IMR-90 (cell line): ENCODE measurements at regions not wholly inside any gene's neighbourhood (a gene's known extent, or its start where the extent isn't known, plus 50 kb on each side); places are given as distances from the start of the nearest gene placed in this dataset.

Experiments
- ATAC-seq: fragments of 200-7000 bp; cut with Tn5 transposase; 2 replicates; pipeline ENCODE4 v1.9.1; 2020; ENCODE audit warnings: low read depth, mild to moderate bottlenecking, moderate library complexity
- BruUV-seq: library from RNA; stranded (reverse); fragments of 400-500 nt; replicated peaks from 2 replicates; lab custom pipeline; 2021; lab: Mats Ljungman, UMichigan
- CTCF ChIA-PET: fragments of 300-600 bp; formaldehyde crosslinking; extraction: SDS; loops from one replicate; lab custom pipeline; 2021; ENCODE audit warnings: antibody characterized with exemption; lab: Yijun Ruan, JAX
- POLR2A ChIA-PET: fragments of 300-600 bp; sonication (Branson Sonifier 250); formaldehyde crosslinking; loops from one replicate; lab custom pipeline; 2022; ENCODE audit warnings: antibody characterized with exemption; ENCODE audit not compliant: unreplicated experiment; lab: Charles Lee
- DNase-seq: peaks from one replicate; pipeline ENCODE4 v3.0.0; 2013
- H2AFZ ChIP-seq: replicated peaks from 2 replicates; pipeline ENCODE3; 2013; ENCODE audit warnings: low read length, mild to moderate bottlenecking; ENCODE audit not compliant: poor library complexity
- H2AK5ac ChIP-seq: 2 replicates; pipeline ENCODE4 v1.6.1; 2013; ENCODE audit warnings: low read depth, low read length, inconsistent platforms
- H2AK9ac ChIP-seq: replicated peaks from 2 replicates; pipeline ENCODE3; 2013; ENCODE audit warnings: mild to moderate bottlenecking, low read depth, low read length, moderate library complexity; ENCODE audit not compliant: poor library complexity
- H2BK120ac ChIP-seq: 2 replicates; pipeline ENCODE4 v1.6.1; 2013; ENCODE audit warnings: low read depth, low read length, inconsistent platforms
- H2BK15ac ChIP-seq: 3 replicates; pipeline ENCODE4 v1.6.1; 2013; ENCODE audit warnings: low read depth, low read length, inconsistent platforms
- H2BK20ac ChIP-seq: 2 replicates; pipeline ENCODE4 v1.6.1; 2013; ENCODE audit warnings: low read depth, mild to moderate bottlenecking, inconsistent platforms, low read length, moderate library complexity
- H2BK5ac ChIP-seq: 2 replicates; pipeline ENCODE4 v1.6.1; 2013; ENCODE audit warnings: mild to moderate bottlenecking, low read depth, low read length, inconsistent platforms; ENCODE audit not compliant: poor library complexity, severe bottlenecking
- H3K14ac ChIP-seq: replicated peaks from 2 replicates; pipeline ENCODE4 v1.6.1; 2013; ENCODE audit warnings: low read depth, low read length, inconsistent platforms
- H3K18ac ChIP-seq: 2 replicates; pipeline ENCODE4 v1.6.1; 2013; ENCODE audit warnings: low read depth, low read length, control low read depth
- H3K23ac ChIP-seq: 2 replicates; pipeline ENCODE4 v1.6.1; 2013; ENCODE audit warnings: low read depth, low read length, inconsistent platforms
- H3K27ac ChIP-seq: 2 replicates; pipeline ENCODE4 v1.5.1; 2013; ENCODE audit warnings: mild to moderate bottlenecking, control low read depth, low read length; ENCODE audit not compliant: insufficient read depth
- H3K27me3 ChIP-seq: 2 replicates; pipeline ENCODE4 v1.6.1; 2013; ENCODE audit warnings: low read length; ENCODE audit not compliant: control insufficient read depth, insufficient read depth
- H3K36me3 ChIP-seq: 2 replicates; pipeline ENCODE4 v1.6.1; 2013; ENCODE audit warnings: low read length, mixed read lengths; ENCODE audit not compliant: control insufficient read depth, insufficient read depth
- H3K4ac ChIP-seq: 2 replicates; pipeline ENCODE4 v1.6.1; 2013; ENCODE audit warnings: low read depth, low read length, inconsistent platforms
- H3K4me1 ChIP-seq: 2 replicates; pipeline ENCODE4 v1.6.1; 2013; ENCODE audit warnings: low read length, mixed read lengths; ENCODE audit not compliant: control insufficient read depth, insufficient read depth
- H3K4me2 ChIP-seq: 2 replicates; pipeline ENCODE4 v1.6.1; 2013; ENCODE audit warnings: low read depth, mild to moderate bottlenecking, control low read depth, low read length, moderate library complexity
- H3K4me3 ChIP-seq: 2 replicates; pipeline ENCODE4 v1.5.1; 2013; ENCODE audit warnings: low read depth, mild to moderate bottlenecking, control low read depth, low read length, moderate library complexity; ENCODE audit not compliant: insufficient read depth
- H3K56ac ChIP-seq: 2 replicates; pipeline ENCODE4 v1.6.1; 2013; ENCODE audit warnings: low read length, inconsistent platforms; ENCODE audit not compliant: insufficient read depth; ENCODE audit errors: extremely low read depth
- H3K79me1 ChIP-seq, 2 experiments: 2 replicates each; pipeline ENCODE4 v1.6.1; 2013; ENCODE audit warnings: low read length in 2 of 2, inconsistent platforms in 1 of 2, low read depth in 1 of 2
- H3K9ac ChIP-seq: 2 replicates; pipeline ENCODE4 v1.6.1; 2013; ENCODE audit warnings: low read depth, low read length, control low read depth
- H3K9me1 ChIP-seq: 2 replicates; pipeline ENCODE4 v1.6.1; 2013; ENCODE audit warnings: low read length, inconsistent platforms; ENCODE audit not compliant: insufficient read depth
- H3K9me3 ChIP-seq: 2 replicates; pipeline ENCODE4 v1.6.1; 2013; ENCODE audit warnings: low read length; ENCODE audit not compliant: control insufficient read depth, insufficient read depth
- H4K20me1 ChIP-seq: 2 replicates; pipeline ENCODE4 v1.6.1; 2013; ENCODE audit warnings: low read length, inconsistent platforms; ENCODE audit not compliant: insufficient read depth
- H4K5ac ChIP-seq: 2 replicates; pipeline ENCODE4 v1.6.1; 2013; ENCODE audit warnings: mild to moderate bottlenecking, low read depth, low read length, control low read depth
- H4K8ac ChIP-seq, 2 experiments: 2 replicates each; pipeline ENCODE4 v1.6.1; 2013; ENCODE audit warnings: low read depth in 2 of 2, low read length in 2 of 2, control low read depth in 1 of 2, inconsistent platforms in 1 of 2
- H4K91ac ChIP-seq: 2 replicates; pipeline ENCODE4 v1.6.1; 2013; ENCODE audit warnings: low read depth, low read length, inconsistent platforms; ENCODE audit not compliant: insufficient read depth
- CEBPB ChIP-seq: IDR thresholded peaks from 2 replicates; pipeline ENCODE4 v1.6.1; 2012; ENCODE audit warnings: low read depth, low read length, improper control_type of control experiment
- FOS ChIP-seq: fragments of 150-350 bp; IDR thresholded peaks from 2 replicates; pipeline ENCODE4 v1.6.1; 2016; ENCODE audit warnings: low read depth, low read length
- WGBS, 2 experiments: methylation state at CpG; one replicate each; pipeline versions ENCODE4 v1.1.5 to v1.1.7; 2013; ENCODE audit warnings: missing lambda C conversion rate in 2 of 2; ENCODE audit not compliant: insufficient read length in 1 of 2; ENCODE audit errors: extremely low coverage in 2 of 2; 5-methylcytosine and 5-hydroxymethylcytosine counted together
- dilution Hi-C: fragments of 300-500 bp; cut with HindIII; formaldehyde crosslinking; loops from one replicate; pipeline ENCODE4 v1.14.3; 2018; ENCODE audit warnings: low sequenced_read_pairs; ENCODE audit not compliant: unreplicated experiment
- in situ Hi-C: fragments of 300-500 bp; cut with MboI; formaldehyde crosslinking; loops from 3 replicates; pipeline ENCODE4 v1.14.3; 2019; ENCODE audit warnings: low sequenced_read_pairs, inconsistent platforms, mixed read lengths
- intact Hi-C: fragments of 100-400 bp; cut with micrococcal nuclease; formaldehyde crosslinking; loops from 2 replicates; pipeline ENCODE4 v1.10.0; 2022

DNA sequence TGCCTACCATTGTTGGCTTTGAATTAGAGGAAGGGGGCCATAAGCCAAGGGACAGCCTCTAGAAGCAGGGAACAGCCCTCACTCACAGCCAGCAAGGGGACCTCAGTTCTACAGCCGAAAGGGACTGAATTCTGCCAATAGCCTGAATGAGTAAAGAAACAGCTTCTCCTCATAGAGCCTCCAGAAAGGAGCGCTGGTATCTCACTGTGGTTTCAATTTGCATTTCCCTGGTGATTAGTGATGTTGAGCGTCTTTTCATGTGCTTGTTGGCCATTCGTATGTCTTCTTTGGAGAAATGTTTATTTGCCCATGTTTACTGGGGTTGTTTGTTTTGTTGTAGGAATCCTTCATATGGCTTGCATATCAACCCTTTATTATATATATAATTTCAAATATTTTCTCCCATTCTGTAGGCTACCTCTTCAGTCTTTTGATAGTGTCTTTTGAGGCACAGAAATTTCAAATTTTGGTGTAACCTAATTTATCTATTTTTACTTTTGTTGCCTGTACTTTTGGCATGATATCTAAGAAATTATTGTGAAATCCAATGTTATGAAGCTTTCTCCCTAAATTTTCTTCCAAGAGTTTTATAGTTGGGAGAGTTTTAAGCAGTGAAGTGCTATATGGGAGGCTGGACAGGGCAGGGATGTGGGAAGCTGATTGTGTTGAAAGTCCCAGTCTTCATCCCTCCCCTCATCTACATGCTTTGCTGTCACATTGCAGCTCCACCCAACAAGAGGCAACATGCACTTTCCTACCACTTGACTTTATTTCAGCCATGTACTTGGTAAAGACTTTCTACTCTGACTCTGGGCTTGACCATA, 57.1 kb upstream of the GPCPD1 start:
- H2BK5ac ChIP-seq: no peak overlapping the region
- H3K9ac ChIP-seq: no peak overlapping the region
- H4K91ac ChIP-seq: no peak overlapping the region
- H3K9me3 ChIP-seq: no peaks in the 10 kb centered on the region
- no peaks in the 10 kb centered on the region; the same call in 1 of the 2 replicates for H3K9me1 ChIP-seq
- H4K5ac ChIP-seq: no peak overlapping the region
- DNase-seq (no peak), ATAC-seq (no peak)
- H4K20me1 ChIP-seq: no peaks in the 10 kb centered on the region
- intact Hi-C loops: no loop called here
- TF ChIP-seq FOS (no peak), CEBPB (peak; percentile 76)
- no peak overlapping the region for H3K4ac ChIP-seq
- no peak overlapping the region for H3K4me2 ChIP-seq
- H3K56ac ChIP-seq: no peak overlapping the region
- H3K18ac ChIP-seq: no peak overlapping the region
- H3K4me3 ChIP-seq: no peak overlapping the region
- no peaks in the 10 kb centered on the region for H3K79me1 ChIP-seq
- H3K23ac ChIP-seq: no peak overlapping the region
- dilution Hi-C loops: no loop called here
- peaks cover 4% of the 10 kb centered on the region; the same call in 1 of the 2 replicates for H3K27me3 ChIP-seq
- H2BK20ac ChIP-seq: no peak overlapping the region
- in situ Hi-C loops: no loop called here
- peaks cover 2% of the 10 kb centered on the region; the same call in 1 of the 2 replicates for H3K4me1 ChIP-seq
- ChIA-PET POLR2A (no interaction called here), CTCF (no interaction called here)
- no CpG with 5 or more reads among the region's 4 CpGs for WGBS, 2 experiments
- peak overlapping the region; percentile 15 for H2AK9ac ChIP-seq
- BruUV-seq: no TSS peak
- H3K27ac ChIP-seq: no peak overlapping the region
- no peaks in the 10 kb centered on the region for H3K36me3 ChIP-seq
- no peak overlapping the region for H2BK15ac ChIP-seq
- no peak overlapping the region for H2BK120ac ChIP-seq
- no peak overlapping the region for H4K8ac ChIP-seq
- no peak overlapping the region for H2AK5ac ChIP-seq
- H2AFZ ChIP-seq: no peak overlapping the region
- no peak overlapping the region for H3K14ac ChIP-seq
